IMR-90 (cell line): ENCODE measurements at regions not wholly inside any gene's neighbourhood (a gene's known extent, or its start where the extent isn't known, plus 50 kb on each side); places are given as distances from the start of the nearest gene placed in this dataset.

Experiments used
- CEBPB ChIP-seq: IDR thresholded peaks from 2 replicates; pipeline ENCODE4 v1.6.1; 2012; ENCODE audit warnings: low read depth, low read length, improper control_type of control experiment
- POLR2A ChIP-seq: IDR thresholded peaks from 2 replicates; pipeline ENCODE4 v1.6.1; 2012; ENCODE audit warnings: mild to moderate bottlenecking, low read depth, low read length
- RAD21 ChIP-seq: IDR thresholded peaks from 2 replicates; pipeline ENCODE4 v1.6.1; 2012; ENCODE audit warnings: low read length, improper control_type of control experiment
- TF ChIP-seq, protein P1 (sequence below): conservative IDR thresholded peaks from 2 replicates; pipeline ENCODE4 v1.5.1; 2012; ENCODE audit warnings: mild to moderate bottlenecking, low read depth, low read length, improper control_type of control experiment

DNA sequence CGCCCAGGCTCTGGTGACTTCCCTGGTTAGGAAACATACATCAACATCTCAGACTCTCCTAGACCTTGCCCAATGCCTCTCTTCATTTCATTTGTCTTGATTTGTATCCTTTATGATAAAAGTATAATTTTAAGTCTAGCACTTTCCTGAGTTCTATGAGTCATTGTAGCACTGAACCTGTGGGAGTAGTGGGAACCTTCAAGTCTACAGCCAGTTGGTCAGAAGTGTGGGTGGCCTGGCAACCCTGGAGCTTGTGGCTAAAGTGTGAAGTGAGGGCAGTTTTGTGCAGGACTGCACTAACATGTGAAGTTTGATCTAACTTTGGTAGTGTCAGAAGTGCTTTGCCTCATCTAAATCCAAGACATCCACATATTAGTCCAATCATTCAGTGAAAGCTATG lies 259.3 kb upstream of the IGFBP7 start:
- TF ChIP-seq CEBPB = no peak
- TF ChIP-seq, protein P1, sequence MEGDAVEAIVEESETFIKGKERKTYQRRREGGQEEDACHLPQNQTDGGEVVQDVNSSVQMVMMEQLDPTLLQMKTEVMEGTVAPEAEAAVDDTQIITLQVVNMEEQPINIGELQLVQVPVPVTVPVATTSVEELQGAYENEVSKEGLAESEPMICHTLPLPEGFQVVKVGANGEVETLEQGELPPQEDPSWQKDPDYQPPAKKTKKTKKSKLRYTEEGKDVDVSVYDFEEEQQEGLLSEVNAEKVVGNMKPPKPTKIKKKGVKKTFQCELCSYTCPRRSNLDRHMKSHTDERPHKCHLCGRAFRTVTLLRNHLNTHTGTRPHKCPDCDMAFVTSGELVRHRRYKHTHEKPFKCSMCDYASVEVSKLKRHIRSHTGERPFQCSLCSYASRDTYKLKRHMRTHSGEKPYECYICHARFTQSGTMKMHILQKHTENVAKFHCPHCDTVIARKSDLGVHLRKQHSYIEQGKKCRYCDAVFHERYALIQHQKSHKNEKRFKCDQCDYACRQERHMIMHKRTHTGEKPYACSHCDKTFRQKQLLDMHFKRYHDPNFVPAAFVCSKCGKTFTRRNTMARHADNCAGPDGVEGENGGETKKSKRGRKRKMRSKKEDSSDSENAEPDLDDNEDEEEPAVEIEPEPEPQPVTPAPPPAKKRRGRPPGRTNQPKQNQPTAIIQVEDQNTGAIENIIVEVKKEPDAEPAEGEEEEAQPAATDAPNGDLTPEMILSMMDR = no peak
- no peak for TF ChIP-seq RAD21
- no peak for TF ChIP-seq POLR2A
